ENCODE measurements at regions not wholly inside any gene's neighbourhood (a gene's known extent, or its start where the extent isn't known, plus 50 kb on each side); places are given as distances from the start of the nearest gene placed in this dataset.
A peak's percentile ranks its signal among the peaks of the same experiment; 100 is the strongest.
"Not testable (repeated sequence)": the region's sequence is repeated elsewhere in the genome, so short reads cannot be mapped to it uniquely, and the experiment has no call there.

DNA sequence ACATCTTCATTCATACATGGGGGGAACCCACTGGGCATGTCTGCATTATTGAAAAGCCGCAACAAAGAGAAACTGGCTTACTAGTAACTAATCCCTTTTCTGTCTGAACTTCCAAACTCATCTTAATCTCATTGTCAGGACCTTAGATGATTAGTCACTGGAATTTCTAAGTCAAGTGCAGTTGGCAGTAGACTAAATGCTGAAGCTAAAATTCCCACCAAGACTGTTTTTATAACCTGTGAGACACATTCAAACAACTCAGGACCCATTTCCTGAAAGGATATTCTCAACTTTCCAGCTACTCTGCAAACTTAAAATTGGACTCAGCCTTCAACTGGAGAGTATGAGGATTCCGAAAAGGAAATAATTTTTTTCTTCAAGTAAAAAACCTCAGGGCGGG, 94.8 kb upstream of the SCAF8 start:
- no peak for DNase-seq

DNA sequence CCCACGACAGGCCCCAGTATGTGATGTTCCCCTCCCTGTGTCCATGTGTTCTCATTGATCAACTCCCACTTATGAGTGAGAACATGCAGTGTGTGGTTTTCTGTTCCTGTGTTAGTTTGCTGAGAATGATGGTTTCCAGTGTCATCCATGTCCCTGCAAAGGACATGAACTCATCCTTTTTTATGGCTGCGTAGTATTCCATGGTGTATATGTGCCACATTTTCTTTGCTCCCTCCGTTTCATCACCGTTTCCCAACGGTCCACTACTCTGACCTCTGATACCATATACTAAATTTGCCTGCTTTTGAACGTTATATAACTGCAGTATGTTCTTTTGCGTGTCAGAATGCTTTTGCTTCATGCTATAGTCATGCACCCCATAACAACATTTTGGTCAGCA, 94.0 kb upstream of the SCAF8 start:
- DNase-seq, result not testable (repeated sequence)

DNA sequence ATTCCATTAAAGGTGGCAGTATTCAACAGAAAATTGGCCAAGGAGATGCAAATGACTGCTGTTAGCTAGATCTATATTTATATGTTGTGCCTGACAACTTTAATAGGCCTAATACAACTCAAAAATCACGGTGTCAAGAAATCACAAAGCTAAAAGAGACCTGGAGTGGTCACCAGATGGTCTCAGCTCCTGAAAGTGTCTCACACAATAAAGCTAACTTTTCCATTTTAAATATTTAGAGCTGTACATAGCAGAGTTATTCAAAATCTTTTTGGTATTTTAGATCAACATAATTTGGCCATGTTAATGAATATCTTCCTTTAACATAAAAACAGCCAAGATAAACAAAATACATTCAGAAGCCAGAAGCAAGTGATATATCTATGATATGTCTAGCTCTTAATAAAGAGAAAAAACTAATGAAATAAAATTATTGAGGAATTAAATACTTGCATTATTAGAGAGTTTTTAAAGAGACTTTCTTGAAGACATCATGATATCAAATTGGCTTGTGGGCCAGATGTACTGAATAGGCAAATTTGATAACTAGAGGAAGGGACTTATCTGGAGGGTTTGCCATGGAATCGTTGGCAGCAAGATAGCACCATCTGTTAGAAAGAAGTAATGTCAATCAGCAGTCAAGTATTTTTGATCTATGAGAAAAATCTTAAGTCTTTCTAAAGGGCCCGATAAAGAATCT, 84.9 kb upstream of the SCAF8 start:
- no peak for DNase-seq

GRCh38 chr6:154648888-154649205, 84.4 kb upstream of the SCAF8 start:
- no peak for DNase-seq

DNA sequence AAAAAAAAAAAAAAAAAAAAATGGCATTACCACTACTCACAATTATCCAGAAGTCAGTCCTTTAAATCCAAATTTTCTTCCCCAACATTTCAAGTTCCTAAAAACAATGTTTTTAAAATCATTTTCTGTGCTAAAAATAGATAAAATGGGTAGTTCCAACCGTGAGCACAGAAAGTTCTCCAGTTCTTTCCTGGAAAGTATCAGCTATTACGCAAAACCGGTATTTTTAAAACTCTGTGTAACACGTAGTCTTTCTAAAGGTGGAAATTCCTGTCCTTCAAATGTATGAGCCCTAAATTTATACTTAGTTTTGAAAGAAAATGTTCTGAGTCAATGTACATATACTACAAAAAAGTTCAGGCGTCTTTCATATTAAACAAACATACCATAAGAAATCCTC, 83.5 kb upstream of the SCAF8 start:
- DNase-seq, result no peak

DNA sequence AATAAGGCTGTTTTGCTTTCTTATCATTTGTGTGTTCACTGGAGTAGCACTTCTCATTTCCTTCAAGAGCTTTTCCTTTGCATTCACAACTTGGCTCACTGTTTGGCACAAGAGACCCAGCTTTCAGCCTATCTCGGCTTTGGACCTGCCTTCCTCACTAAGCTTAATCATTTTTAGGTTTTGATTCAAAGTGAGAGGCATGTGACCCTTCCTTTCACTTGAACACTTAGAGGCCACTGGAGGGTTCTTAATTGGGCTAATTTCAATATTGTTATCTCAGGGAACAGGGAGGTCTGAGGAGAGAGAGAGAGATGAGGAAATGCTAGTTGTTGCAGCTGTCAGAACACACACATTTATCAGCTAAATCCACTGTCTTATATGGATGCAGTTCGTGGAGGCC, 82.9 kb upstream of the SCAF8 start:
- peak; percentile 40 for DNase-seq

DNA sequence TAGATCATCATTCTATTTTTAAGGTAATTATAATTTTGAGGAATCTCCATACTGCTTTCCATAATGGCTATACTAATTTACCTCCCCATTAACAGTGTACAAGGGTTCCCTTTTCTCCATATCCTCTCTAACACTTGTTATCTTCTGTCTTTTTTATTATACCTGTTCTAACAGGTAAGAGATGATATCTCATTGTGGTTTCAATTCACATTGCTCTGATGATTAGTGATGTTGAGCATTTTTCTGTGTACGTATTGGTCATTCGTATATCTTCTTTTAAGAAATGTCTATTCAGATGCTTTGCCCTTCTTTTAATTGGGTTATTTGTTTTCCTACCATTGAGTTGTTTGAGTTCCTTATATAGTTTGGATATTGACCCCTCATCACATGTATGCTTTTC, 81.6 kb upstream of the SCAF8 start:
- DNase-seq, result no peak

GRCh38 chr6:154653385-154653784, 79.8 kb upstream of the SCAF8 start:
- no peak for DNase-seq

DNA sequence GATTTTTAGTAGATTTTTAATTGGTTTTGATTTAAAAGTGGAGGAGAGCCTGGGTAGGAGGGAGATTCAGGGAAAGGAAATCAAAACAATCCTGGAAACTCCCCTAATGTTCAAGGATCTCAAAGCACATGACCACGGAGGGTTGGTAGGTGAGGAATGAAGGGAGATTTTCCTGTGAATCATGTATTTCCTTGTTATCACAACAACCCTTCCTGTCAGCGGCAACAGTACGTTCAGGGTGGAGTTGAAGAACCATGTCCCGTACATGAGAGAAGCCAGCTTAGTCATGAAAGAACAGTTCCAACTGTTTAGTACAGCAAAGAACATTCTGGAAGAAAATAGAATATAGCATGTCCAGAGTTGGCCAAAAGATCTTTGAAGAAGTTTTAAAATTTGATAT, 79.4 kb upstream of the SCAF8 start:
- DNase-seq, result no peak

- no peak for DNase-seq
These were observed 76.6 kb upstream of the SCAF8 start for GRCh38 chr6:154656660-154657059.

- DNase-seq, result no peak
These were observed 71.4 kb upstream of the SCAF8 start for GRCh38 chr6:154661768-154662167.

GRCh38 chr6:154664287-154664686, 68.9 kb upstream of the SCAF8 start:
- DNase-seq, result no peak

- no peak for DNase-seq
These were observed 65.1 kb upstream of the SCAF8 start for GRCh38 chr6:154668156-154668555.

GRCh38 chr6:154672086-154672485, 61.1 kb upstream of the SCAF8 start:
- DNase-seq, result no peak

DNA sequence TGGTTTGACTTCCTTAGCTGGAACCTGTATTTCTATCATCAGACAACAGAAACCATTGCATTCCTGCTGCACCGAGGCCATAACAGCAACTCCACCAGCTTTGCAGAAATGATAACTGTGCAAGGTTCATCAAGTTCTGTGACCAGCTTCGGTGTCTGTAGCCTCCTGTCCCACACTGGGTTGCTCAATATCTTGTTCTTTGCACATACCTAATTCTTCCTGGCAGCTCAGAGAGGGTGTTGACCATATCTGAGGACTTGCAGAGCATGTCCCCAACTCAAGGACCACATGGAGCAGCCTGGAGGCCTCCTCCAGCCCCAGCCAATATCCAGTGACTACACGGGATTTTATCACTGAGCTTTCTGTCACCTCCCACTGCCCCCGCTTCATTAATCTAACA, 59.3 kb upstream of the SCAF8 start:
- no peak for DNase-seq

DNA sequence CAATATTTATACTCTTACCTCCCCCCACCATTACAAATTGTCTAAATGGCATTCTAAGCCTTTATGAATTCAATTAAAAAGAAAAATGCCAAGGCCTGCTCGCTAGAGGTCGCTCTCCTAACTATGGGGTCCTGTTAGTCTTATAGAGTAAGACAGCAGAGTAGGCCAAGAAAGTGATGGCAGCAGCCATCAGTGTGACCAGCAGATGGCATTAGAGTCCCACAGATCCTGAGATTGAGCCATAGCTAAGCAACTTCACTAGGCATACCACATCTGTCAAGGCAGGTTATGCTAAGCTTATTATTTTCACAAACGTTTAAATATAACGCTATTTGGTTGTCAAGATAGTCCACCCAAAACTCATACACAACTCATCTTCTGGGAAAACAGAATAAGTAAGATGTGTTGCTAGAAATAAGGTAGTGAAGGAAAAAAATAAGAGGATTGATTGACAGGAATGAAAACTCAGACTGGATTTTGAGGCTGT, 57.6 kb upstream of the SCAF8 start:
- DNase-seq, result peak; percentile 93

- no peak for DNase-seq
These were observed 50.5 kb upstream of the SCAF8 start for GRCh38 chr6:154682633-154683125.

Data from DMS79 treated with DMSO at 0.1 percent for 48 hours (cell line).